Neural cell (in vitro differentiated cells): ENCODE measurements at regions not wholly inside any gene's neighbourhood (a gene's known extent, or its start where the extent isn't known, plus 50 kb on each side); places are given as distances from the start of the nearest gene placed in this dataset.

Source experiments
- EZH2 ChIP-seq: fragments of 200-600, 300-800 bp; shearing (Covaris generic), sonication (generic); IDR thresholded peaks from 2 replicates; pipeline ENCODE4 v1.6.1; 2014; ENCODE audit warnings: antibody characterized with exemption, low read length, borderline replicate concordance, mild to moderate bottlenecking; ENCODE audit not compliant: insufficient read depth, poor library complexity, severe bottlenecking
- TF ChIP-seq, protein P1 (sequence below): fragments of 450-650 bp; IDR thresholded peaks from 2 replicates; pipeline ENCODE4 v1.5.1; 2014; ENCODE audit warnings: antibody characterized with exemption, mild to moderate bottlenecking, moderate library complexity; ENCODE audit not compliant: poor library complexity, severe bottlenecking

GRCh38 chr17:33385133-33385532 lies 92.0 kb upstream of the ASIC2 start:
- no peak for TF ChIP-seq EZH2
- TF ChIP-seq, protein P1, sequence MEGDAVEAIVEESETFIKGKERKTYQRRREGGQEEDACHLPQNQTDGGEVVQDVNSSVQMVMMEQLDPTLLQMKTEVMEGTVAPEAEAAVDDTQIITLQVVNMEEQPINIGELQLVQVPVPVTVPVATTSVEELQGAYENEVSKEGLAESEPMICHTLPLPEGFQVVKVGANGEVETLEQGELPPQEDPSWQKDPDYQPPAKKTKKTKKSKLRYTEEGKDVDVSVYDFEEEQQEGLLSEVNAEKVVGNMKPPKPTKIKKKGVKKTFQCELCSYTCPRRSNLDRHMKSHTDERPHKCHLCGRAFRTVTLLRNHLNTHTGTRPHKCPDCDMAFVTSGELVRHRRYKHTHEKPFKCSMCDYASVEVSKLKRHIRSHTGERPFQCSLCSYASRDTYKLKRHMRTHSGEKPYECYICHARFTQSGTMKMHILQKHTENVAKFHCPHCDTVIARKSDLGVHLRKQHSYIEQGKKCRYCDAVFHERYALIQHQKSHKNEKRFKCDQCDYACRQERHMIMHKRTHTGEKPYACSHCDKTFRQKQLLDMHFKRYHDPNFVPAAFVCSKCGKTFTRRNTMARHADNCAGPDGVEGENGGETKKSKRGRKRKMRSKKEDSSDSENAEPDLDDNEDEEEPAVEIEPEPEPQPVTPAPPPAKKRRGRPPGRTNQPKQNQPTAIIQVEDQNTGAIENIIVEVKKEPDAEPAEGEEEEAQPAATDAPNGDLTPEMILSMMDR = no peak
